K562 (cell line): ENCODE measurements at regions not wholly inside any gene's neighbourhood (a gene's known extent, or its start where the extent isn't known, plus 50 kb on each side); places are given as distances from the start of the nearest gene placed in this dataset.

ENCODE experiments used
- CHCHD3 ChIP-seq: fragments of 250-450 bp; sonication (Bioruptor Pico); IDR thresholded peaks from 2 replicates; pipeline ENCODE4 v2.1.2; 2022; ENCODE audit warnings: mild to moderate bottlenecking
- CXXC5 ChIP-seq: fragments of 250-450 bp; sonication (Bioruptor Pico); IDR thresholded peaks from 2 replicates; pipeline ENCODE4 v1.8.0; 2022; ENCODE audit warnings: inconsistent platforms, mild to moderate bottlenecking, moderate library complexity
- FOXK2 ChIP-seq, 2 experiments: fragments of 450-650 bp; IDR thresholded peaks in 1 of 2; conservative IDR thresholded peaks in 1 of 2; 2 replicates each; pipeline ENCODE4 v1.6.1; 2016; ENCODE audit warnings: low read depth in 2 of 2, mild to moderate bottlenecking in 1 of 2
- FOXM1 ChIP-seq, 2 experiments: fragments of 450-650 bp in 1 of 2; sonication (generic) in 1 of 2; formaldehyde crosslinking in 1 of 2; IDR thresholded peaks; 2 replicates each; pipeline versions ENCODE4 v1.6.1 to v1.9.0; 2017 to 2022; ENCODE audit warnings: low read depth in 2 of 2, mild to moderate bottlenecking in 2 of 2, missing genetic modification reagents in 1 of 2, moderate library complexity in 1 of 2
- IFI16 ChIP-seq: fragments of 250-450 bp; sonication (Bioruptor Pico); IDR thresholded peaks from 2 replicates; pipeline ENCODE4 v2.1.2; 2022; ENCODE audit warnings: mild to moderate bottlenecking, inconsistent platforms
- ILK ChIP-seq: fragments of 450-650 bp; IDR thresholded peaks from 2 replicates; pipeline ENCODE4 v1.6.1; 2016; ENCODE audit warnings: missing genetic modification characterization, low read depth, mild to moderate bottlenecking, missing compliant biosample characterization, moderate library complexity, borderline replicate concordance
- JUNB ChIP-seq: fragments of 450-650 bp; formaldehyde crosslinking; conservative IDR thresholded peaks from 2 replicates; pipeline ENCODE4 v1.4.0; 2020; ENCODE audit warnings: mild to moderate bottlenecking
- JUND ChIP-seq, 2 experiments: IDR thresholded peaks; 2 replicates in 1 of 2; 3 replicates in 1 of 2; pipeline ENCODE4 v1.6.1; 2011; ENCODE audit warnings: borderline replicate concordance in 2 of 2, low read depth in 2 of 2, low read length in 2 of 2, improper control_type of control experiment in 1 of 2, missing biosample characterization in 1 of 2, missing genetic modification characterization in 1 of 2, missing genetic modification reagents in 1 of 2
- MAFG ChIP-seq: fragments of 450-650 bp; conservative IDR thresholded peaks from 2 replicates; pipeline ENCODE4 v1.6.1; 2016; ENCODE audit warnings: missing genetic modification characterization, missing compliant biosample characterization
- SETDB1 ChIP-seq: IDR thresholded peaks from one replicate; pipeline ENCODE4 v1.6.1; 2012; ENCODE audit warnings: low read length, control low read depth, inconsistent platforms
- XRCC5 ChIP-seq: fragments of 200-400 bp; formaldehyde crosslinking; IDR thresholded peaks from 2 replicates; pipeline ENCODE4 v1.6.1; 2017; ENCODE audit warnings: low read depth, mild to moderate bottlenecking, low read length
- ZKSCAN8 ChIP-seq: fragments of 200-800 bp; sonication (Bioruptor generic); IDR thresholded peaks from 2 replicates; pipeline ENCODE4 v1.6.1; 2016; ENCODE audit warnings: missing genetic modification characterization, missing compliant biosample characterization
- ZNF41 ChIP-seq: fragments of 250-450 bp; sonication (Bioruptor Pico); conservative IDR thresholded peaks from 2 replicates; pipeline ENCODE4 v1.4.0; 2020; ENCODE audit warnings: mild to moderate bottlenecking
- ZNF76 ChIP-seq: fragments of 250-450 bp; sonication (Bioruptor Pico); IDR thresholded peaks from 2 replicates; pipeline ENCODE4 v1.4.0; 2020; ENCODE audit warnings: mild to moderate bottlenecking, moderate library complexity, borderline replicate concordance
- TF ChIP-seq, protein P1 (sequence below): fragments of 200-800 bp; sonication (Bioruptor generic); IDR thresholded peaks from 2 replicates; pipeline ENCODE4 v1.6.1; 2017; ENCODE audit warnings: missing genetic modification characterization, missing compliant biosample characterization
- TF ChIP-seq, protein P2 (sequence below), 2 experiments: fragments of 450-650 bp; IDR thresholded peaks; 2 replicates each; pipeline ENCODE4 v1.6.1; 2016; ENCODE audit warnings: mild to moderate bottlenecking in 2 of 2, borderline replicate concordance in 1 of 2, low read depth in 1 of 2, moderate library complexity in 1 of 2

DNA sequence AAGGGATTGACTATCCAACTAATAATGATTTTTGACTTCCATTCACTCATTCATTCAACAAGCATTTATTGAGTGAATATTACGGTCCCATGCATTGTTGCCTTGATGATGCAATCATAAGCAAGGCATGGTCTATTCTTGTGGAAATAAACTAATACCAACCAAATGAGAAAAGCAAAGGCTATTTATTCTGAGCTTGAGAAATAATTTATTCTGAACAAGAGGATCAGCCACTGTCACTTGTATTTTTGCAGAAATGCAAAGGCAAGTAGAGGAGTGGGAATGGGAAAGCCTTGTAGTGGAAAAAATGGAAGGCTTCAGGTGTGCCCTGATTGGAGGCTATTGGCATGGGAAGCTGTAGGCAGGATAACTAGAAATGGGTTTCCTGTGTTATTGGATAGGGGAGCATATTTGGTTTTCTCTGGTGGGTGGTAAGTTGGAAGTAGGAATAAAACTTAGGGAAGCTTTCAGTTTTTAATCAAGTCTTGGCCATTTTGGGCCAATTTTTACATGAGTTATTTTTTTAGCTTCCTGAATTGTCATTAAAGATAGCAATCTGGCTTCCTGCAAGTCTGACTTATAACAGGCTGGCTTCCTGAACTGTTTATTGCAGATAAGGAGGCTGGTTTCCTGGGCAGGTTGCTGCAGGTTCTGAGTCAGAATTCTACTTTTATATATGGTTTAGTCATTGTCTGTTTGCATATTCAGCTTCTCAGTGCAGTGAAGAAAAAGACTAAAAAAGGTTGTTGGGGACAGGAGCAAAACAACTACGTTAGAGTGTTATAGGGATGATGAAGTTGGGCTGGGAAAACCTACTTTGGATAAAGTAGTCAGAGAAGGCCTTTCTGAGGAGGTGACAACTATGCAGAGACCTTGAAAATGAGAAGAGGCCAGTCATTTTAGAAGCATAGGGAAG lies 106.7 kb downstream of the APIP start (continued):
- TF ChIP-seq, protein P1, sequence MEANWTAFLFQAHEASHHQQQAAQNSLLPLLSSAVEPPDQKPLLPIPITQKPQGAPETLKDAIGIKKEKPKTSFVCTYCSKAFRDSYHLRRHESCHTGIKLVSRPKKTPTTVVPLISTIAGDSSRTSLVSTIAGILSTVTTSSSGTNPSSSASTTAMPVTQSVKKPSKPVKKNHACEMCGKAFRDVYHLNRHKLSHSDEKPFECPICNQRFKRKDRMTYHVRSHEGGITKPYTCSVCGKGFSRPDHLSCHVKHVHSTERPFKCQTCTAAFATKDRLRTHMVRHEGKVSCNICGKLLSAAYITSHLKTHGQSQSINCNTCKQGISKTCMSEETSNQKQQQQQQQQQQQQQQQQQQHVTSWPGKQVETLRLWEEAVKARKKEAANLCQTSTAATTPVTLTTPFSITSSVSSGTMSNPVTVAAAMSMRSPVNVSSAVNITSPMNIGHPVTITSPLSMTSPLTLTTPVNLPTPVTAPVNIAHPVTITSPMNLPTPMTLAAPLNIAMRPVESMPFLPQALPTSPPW, result 0 out of 2 replicates have a peak, but pooled peaks have one; percentile 19
- peak; percentile 78 for TF ChIP-seq FOXM1 (IDR thresholded peaks at IDR 0.05; ENCODE audit: low read depth)
- no peak for TF ChIP-seq FOXM1 (CRISPR knock-in tag; IDR thresholded peaks at IDR 0.05; ENCODE audit: low read depth)
- TF ChIP-seq, protein P2, sequence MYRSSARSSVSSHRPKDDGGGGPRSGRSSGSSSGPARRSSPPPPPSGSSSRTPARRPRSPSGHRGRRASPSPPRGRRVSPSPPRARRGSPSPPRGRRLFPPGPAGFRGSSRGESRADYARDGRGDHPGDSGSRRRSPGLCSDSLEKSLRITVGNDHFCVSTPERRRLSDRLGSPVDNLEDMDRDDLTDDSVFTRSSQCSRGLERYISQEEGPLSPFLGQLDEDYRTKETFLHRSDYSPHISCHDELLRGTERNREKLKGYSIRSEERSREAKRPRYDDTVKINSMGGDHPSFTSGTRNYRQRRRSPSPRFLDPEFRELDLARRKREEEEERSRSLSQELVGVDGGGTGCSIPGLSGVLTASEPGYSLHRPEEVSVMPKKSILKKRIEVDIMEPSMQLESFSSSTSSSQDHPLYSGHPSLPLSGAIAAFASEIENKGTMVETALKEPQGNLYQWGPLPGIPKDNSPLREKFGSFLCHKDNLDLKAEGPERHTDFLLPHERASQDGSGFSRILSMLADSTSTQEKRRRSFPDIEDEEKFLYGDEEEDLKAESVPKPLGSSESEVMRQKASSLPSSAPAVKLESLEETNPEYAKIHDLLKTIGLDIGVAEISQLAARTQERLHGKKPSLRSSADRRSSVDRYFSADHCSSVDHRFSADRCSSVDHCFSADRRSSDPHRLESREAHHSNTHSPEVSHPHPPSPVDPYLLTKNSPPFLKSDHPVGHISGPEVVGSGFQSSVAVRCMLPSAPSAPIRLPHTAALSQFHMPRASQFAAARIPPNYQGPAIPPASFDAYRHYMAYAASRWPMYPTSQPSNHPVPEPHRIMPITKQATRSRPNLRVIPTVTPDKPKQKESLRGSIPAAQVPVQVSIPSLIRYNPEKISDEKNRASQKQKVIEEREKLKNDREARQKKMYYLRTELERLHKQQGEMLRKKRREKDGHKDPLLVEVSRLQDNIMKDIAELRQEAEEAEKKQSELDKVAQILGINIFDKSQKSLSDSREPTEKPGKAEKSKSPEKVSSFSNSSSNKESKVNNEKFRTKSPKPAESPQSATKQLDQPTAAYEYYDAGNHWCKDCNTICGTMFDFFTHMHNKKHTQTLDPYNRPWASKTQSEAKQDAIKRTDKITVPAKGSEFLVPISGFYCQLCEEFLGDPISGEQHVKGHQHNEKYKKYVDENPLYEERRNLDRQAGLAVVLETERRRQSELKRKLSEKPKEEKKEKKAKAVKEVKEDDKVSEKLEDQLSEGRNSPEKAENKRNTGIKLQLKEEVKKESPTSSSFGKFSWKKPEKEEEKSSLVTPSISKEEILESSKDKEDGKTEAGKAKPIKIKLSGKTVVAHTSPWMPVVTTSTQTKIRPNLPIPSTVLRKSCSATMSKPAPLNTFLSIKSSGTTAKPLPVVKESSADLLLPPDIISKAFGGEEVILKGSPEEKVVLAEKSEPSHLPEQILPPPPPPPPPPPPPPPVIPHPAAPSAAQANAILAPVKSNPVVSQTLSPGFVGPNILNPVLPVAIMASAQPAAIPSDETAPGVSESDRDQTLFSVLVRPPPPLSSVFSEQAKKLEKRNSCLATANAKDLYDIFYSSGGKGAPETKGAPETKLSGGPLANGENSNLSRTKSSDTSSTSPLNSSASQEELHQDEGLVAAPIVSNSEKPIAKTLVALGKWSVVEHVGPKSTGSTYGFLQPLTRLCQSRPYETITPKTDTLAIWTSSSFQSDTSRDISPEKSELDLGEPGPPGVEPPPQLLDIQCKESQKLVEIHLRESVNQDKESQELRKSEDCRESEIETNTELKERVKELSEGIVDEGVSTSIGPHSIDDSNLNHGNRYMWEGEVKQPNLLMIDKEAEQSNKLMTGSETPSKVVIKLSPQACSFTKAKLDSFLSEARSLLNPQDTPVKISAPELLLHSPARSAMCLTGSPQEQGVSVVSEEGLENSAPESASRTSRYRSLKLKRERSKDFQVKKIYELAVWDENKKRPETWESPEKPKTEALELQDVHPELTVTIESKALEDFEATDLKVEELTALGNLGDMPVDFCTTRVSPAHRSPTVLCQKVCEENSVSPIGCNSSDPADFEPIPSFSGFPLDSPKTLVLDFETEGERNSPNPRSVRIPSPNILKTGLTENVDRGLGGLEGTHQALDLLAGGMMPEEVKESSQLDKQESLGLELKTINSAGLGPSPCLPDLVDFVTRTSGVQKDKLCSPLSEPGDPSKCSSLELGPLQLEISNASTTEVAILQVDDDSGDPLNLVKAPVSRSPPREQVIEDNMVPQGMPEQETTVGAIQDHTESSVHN (IDR thresholded peaks at IDR 0.05; ENCODE audit: borderline replicate concordance in 1 of 2, low read depth in 1 of 2), result no peak
- no peak for TF ChIP-seq ZNF76 (CRISPR knock-in tag)
- no peak for TF ChIP-seq CHCHD3 (CRISPR knock-in tag)
- TF ChIP-seq JUND (IDR thresholded peaks at IDR 0.05; ENCODE audit: borderline replicate concordance, low read depth, low read length), result peak; percentile 93
- TF ChIP-seq JUND (tag; IDR thresholded peaks at IDR 0.05; ENCODE audit: borderline replicate concordance, low read depth, low read length), result peak; percentile 81
- TF ChIP-seq SETDB1, result no peak
- TF ChIP-seq ZNF41 (CRISPR knock-in tag), result 0 out of 2 replicates have a peak, but pooled peaks have one; percentile 5
- TF ChIP-seq ZKSCAN8 (CRISPR knock-in tag), result peak; percentile 81
- TF ChIP-seq XRCC5, result no peak
- no peak for TF ChIP-seq IFI16 (CRISPR knock-in tag)
- TF ChIP-seq JUNB (CRISPR knock-in tag), result no peak
- peak; percentile 43; the same call in 1 of the 2 replicates for TF ChIP-seq ILK
- TF ChIP-seq CXXC5 (CRISPR knock-in tag), result peak; percentile 64
- no peak for TF ChIP-seq FOXK2 (conservative IDR thresholded peaks at IDR 0.05 in 1 of 2, IDR thresholded peaks at IDR 0.05 in 1 of 2; ENCODE audit: low read depth in 2 of 2)
- peak; percentile 51; the same call in 1 of the 2 replicates for TF ChIP-seq MAFG (tag)
